GM19467 (cell line): ENCODE measurements at regions not wholly inside any gene's neighbourhood (a gene's known extent, or its start where the extent isn't known, plus 50 kb on each side); places are given as distances from the start of the nearest gene placed in this dataset.

Source experiments
- ATAC-seq: cut with Tn5 transposase; IDR thresholded peaks from one replicate; pipeline ENCODE4 v1.9.1; 2021; ENCODE audit warnings: mild to moderate bottlenecking, moderate library complexity; ENCODE audit not compliant: unreplicated experiment

GRCh38 chr17:14918540-14918939, 346.6 kb downstream of the PMP22 start:
- ATAC-seq: no peak

GRCh38 chr17:14910916-14911315, 354.2 kb downstream of the PMP22 start:
- no peak for ATAC-seq

DNA sequence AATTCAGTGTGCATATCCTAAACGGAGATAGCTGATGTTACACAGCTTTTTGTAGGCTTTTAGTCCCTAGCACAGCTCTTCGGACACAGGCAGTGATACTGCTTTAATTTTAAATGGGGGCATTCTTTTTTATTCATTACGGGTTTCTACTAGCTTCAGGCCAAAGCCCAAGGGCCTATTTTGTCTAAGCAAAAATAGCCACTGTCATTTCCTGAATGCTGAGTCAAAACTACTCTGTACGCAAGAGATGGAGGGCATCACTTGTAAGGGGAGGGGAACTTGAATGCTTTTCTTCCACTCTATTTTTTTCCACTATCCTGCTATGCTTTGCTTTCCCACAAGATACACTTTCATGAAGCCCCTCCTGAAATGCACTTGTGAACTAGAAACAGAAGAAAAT, 360.7 kb downstream of the PMP22 start:
- no peak for ATAC-seq

- ATAC-seq: no peak
These were observed 361.3 kb downstream of the PMP22 start for GRCh38 chr17:14903854-14904253.

GRCh38 chr17:14902803-14903202, 362.3 kb downstream of the PMP22 start:
- ATAC-seq: no peak

DNA sequence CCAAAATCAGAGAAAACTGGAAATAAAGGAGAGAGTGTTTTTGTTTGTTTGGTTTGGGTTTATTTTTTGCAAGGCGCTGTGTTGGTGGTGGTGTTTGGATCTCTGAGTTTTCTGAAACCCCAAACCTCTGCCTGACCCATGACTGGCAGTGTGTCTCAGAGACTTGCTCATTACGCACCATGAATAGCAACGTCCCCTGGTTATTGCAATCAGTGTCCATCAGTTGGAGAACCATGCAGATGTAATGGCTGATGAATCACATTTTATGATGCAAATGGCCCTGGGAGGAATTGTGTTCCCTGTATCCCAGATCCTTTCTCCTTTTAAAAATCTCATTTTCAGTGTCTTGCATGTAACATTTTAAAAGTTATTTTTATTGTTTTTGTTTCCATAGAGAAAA, 362.8 kb downstream of the PMP22 start:
- ATAC-seq: no peak

DNA sequence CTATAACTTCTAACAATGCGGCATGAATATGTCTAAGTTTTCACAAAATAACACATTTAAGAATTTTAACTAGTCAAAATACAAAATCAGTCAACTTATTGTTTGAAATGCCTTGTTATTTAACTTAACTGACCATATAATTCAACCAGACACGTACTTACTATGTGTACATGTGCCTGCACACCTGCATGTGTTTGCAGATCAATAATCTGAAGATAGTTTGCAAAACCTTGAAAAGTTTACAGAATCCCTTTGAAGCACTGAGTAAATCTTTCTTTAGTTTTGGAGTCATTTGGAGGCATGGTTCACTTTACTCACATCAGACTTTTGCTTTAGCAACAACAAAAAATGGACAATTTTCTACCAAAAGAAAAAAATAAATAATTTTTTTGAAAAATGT, 363.8 kb downstream of the PMP22 start:
- no peak for ATAC-seq

GRCh38 chr17:14886200-14886739, 378.9 kb downstream of the PMP22 start:
- no peak for ATAC-seq

DNA sequence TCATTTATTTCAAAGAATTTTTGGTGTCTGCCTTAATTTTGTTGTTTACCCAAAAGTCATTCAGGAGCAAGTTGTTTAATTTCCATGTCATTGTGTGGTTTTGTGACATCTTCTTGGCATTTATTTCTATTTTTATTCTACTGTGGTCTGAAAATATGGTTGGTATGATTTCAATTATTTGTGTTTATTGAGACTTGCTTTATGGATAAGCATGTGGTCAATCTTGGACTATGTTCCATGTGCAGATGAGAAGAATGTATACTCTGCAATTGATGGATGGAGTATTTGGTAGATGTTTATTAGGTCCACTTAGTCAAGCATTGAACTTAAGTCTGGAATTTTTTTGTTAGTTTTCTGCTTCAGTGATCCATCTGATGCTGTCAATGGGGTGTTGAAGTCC, 383.0 kb downstream of the PMP22 start:
- no peak for ATAC-seq

GRCh38 chr17:14875557-14876412, 389.3 kb downstream of the PMP22 start:
- no peak for ATAC-seq

- no peak for ATAC-seq
These were observed 391.1 kb downstream of the PMP22 start for GRCh38 chr17:14873996-14874395.

- ATAC-seq: no peak
These were observed 391.6 kb downstream of the PMP22 start for GRCh38 chr17:14873540-14873939.

DNA sequence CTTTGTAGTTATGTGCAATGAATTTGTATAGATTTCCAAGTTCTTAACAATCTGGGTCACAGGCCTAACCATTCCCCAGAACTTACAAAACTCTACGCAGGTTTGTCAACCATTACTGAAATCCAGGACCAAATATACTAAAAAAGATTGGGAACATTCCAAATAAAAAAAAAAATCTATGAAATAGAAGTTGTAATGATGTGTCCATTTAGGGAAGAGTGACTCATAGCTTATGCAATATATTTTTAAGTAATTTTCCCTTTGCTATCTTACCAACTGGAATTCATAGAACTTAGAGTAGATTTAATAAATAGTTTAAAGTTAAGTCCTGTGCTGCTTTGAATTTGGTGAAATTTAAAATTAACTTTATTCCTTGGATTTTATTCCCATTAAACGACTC, 393.2 kb downstream of the PMP22 start:
- no peak for ATAC-seq

GRCh38 chr17:14866266-14866665, 398.9 kb downstream of the PMP22 start:
- no peak for ATAC-seq

DNA sequence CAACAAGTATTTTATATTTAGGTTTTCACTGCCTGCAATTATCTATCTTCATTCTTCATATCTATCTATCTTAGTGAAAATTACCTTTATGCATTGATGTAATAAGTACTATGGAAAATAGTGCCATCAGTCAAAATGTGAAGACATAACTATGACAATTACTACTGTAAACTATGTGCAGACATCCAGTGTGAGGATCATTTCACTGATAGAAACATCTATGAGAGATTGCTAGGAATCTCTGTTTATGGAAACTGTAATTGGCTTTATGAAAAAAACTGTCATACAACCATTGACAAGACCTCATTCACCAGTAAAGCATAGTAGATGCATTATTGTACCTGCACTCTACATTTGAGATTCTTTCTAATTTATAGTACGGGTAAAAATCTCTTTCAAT, 401.0 kb downstream of the PMP22 start:
- ATAC-seq: no peak

- no peak for ATAC-seq
These were observed 405.6 kb downstream of the PMP22 start for GRCh38 chr17:14859542-14859941.

- no peak for ATAC-seq
These were observed 408.9 kb downstream of the PMP22 start for GRCh38 chr17:14856176-14856575.

DNA sequence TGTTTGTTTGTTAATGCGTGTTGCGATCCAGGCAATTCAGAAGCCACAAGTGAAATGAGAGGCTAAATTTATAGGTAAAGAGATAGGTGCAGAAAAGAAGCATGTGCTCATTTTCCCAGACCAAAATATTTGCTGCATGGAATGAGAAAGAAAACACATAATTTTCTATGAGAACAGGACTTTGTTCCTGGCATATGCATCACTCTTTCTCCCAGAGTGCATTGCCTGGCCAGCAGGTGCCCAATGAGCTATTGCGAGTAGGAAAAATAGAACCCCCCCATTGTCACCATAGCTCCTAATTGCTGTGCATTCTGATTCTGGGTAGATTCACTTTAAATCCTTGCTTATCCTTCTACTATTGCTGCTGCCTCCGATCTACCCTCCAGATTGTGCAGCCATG, 410.4 kb downstream of the PMP22 start:
- ATAC-seq: no peak

GRCh38 chr17:14845591-14846281, 419.4 kb downstream of the PMP22 start:
- no peak for ATAC-seq

- ATAC-seq: no peak
These were observed 421.9 kb downstream of the PMP22 start for GRCh38 chr17:14843086-14843795.

DNA sequence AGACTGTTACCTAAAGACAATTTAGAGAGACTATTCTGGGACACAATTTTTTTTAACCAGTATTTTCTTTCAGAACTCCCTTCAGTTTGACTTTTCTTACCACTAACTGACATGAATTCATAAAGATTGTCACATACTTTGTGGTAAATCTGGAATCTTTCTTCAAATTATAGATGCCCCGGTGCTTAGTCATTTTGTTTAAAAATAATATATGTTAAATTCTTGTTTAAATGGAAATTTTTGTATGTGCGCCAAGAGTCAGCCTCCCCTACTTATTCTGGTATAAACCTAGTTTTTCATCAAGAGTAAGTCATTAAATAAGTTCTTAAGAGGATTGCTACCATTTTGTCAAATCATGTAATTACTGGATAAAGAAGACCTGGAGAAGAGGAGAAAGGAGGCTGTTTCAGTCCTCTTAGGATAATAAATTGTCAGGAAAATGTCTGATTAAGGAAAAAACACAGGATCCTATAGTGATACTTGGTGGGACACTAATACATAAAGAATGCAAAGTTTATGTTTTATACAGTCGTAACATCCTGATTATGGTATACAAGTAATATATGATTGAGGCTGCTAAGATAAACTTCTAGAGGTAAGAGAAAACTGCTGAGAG, 424.4 kb downstream of the PMP22 start:
- ATAC-seq: no peak
